Mesendoderm (in vitro differentiated cells): ENCODE measurements at regions not wholly inside any gene's neighbourhood (a gene's known extent, or its start where the extent isn't known, plus 50 kb on each side); places are given as distances from the start of the nearest gene placed in this dataset.

Experiments used
- DNase-seq: peaks from one replicate; pipeline ENCODE4 v3.0.0; 2013
- H2AK5ac ChIP-seq: 2 replicates; pipeline ENCODE4 v1.6.1; 2013; ENCODE audit warnings: low read length, inconsistent platforms
- H2BK120ac ChIP-seq: 2 replicates; pipeline ENCODE4 v1.6.1; 2013; ENCODE audit warnings: low read depth, mild to moderate bottlenecking, low read length, moderate library complexity, mixed read lengths
- H2BK15ac ChIP-seq: replicated peaks from 2 replicates; pipeline ENCODE4 v1.6.1; 2013; ENCODE audit warnings: low read depth, mild to moderate bottlenecking, moderate library complexity
- H2BK5ac ChIP-seq: 2 replicates; pipeline ENCODE4 v1.6.1; 2013; ENCODE audit warnings: low read length, inconsistent platforms
- H3K18ac ChIP-seq: 2 replicates; pipeline ENCODE4 v1.6.1; 2013; ENCODE audit warnings: mild to moderate bottlenecking, low read length, mixed read lengths
- H3K23ac ChIP-seq: one replicate; pipeline ENCODE4 v1.6.1; 2013; ENCODE audit warnings: low read length
- H3K27ac ChIP-seq: 2 replicates; pipeline ENCODE4 v1.5.1; 2013; ENCODE audit warnings: low read depth, mild to moderate bottlenecking, inconsistent platforms, low read length, moderate library complexity
- H3K27me3 ChIP-seq: 2 replicates; pipeline ENCODE4 v1.6.1; 2013; ENCODE audit warnings: low read length, control low read depth, mild to moderate bottlenecking, inconsistent platforms; ENCODE audit not compliant: insufficient read depth, poor library complexity
- H3K36me3 ChIP-seq: 2 replicates; pipeline ENCODE4 v1.6.1; 2013; ENCODE audit warnings: low read length, inconsistent platforms; ENCODE audit not compliant: control insufficient read depth, insufficient read depth
- H3K4ac ChIP-seq: one replicate; pipeline ENCODE4 v1.6.1; 2013; ENCODE audit warnings: low read depth, mild to moderate bottlenecking, low read length, moderate library complexity
- H3K4me1 ChIP-seq: 2 replicates; pipeline ENCODE4 v1.6.1; 2013; ENCODE audit warnings: low read depth, low read length, inconsistent platforms; ENCODE audit not compliant: control insufficient read depth
- H3K4me2 ChIP-seq: 2 replicates; pipeline ENCODE4 v1.6.1; 2013; ENCODE audit warnings: low read length
- H3K4me3 ChIP-seq: 2 replicates; pipeline ENCODE4 v1.5.1; 2013; ENCODE audit warnings: mild to moderate bottlenecking, low read length
- H3K56ac ChIP-seq: one replicate; pipeline ENCODE4 v1.6.1; 2013; ENCODE audit warnings: low read length
- H3K79me1 ChIP-seq: 2 replicates; pipeline ENCODE4 v1.6.1; 2013; ENCODE audit warnings: low read length, inconsistent platforms
- H3K79me2 ChIP-seq: 2 replicates; pipeline ENCODE4 v1.6.1; 2013; ENCODE audit warnings: mild to moderate bottlenecking, low read length; ENCODE audit not compliant: control insufficient read depth, insufficient read depth
- H3K9ac ChIP-seq: 2 replicates; pipeline ENCODE4 v1.6.1; 2013; ENCODE audit warnings: low read length, inconsistent platforms
- H4K5ac ChIP-seq: one replicate; pipeline ENCODE4 v1.6.1; 2013; ENCODE audit warnings: low read length
- H4K8ac ChIP-seq: one replicate; pipeline ENCODE4 v1.6.1; 2013; ENCODE audit warnings: low read depth, mild to moderate bottlenecking, control low read depth, low read length, moderate library complexity
- WGBS: extraction: QIAGEN DNeasy Blood & Tissue Kit; methylation state at CpG from one replicate; pipeline ENCODE4 v1.1.7; 2013; ENCODE audit warnings: low lambda C conversion rate, missing lambda C conversion rate; ENCODE audit not compliant: insufficient coverage; ENCODE audit errors: extremely low coverage; 5-methylcytosine and 5-hydroxymethylcytosine counted together

DNA sequence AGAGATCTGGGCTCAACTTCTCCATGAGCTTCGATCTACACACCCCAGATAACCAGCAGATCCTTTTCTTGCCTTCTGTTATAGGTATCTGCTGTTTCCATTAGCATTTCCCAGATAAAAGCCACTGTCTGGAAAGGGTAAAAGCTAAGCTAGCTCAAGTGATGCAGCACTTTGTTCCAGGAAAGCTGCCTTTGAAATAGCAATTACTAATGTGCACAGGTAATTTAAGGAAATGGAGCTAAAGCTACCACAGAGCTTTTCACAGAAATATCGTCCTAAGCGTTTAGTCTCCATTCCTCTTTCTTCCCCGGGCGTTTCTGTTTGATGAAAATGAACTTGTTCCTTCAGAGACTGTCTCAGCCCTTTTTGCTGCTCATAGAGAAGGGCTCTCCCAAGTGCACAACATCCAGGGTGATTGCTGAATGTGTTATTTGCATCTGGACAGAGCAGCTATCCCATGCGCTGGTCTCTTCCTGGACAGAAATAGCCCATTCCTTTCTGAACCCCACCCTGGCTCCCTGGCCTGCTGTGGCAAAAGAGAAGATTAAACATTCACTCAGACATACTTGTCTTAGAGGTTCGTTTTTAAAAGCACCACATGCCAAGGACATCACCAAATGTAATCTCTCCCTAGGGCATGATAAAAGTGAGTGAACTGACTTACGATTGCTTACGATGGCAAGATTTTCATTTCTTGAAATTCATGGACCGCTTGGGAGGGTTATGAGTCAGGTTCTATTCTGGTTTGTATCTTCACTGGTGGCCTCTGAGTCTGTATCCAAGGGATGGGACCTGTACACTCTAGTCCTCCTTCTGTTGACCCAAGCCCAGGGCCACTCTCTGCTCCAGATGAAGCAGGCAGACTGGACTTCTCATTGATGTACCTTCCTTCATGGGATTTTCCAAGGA is 429.1 kb upstream of the CDH4 start:
- Histone ChIP-seq H4K5ac (no peak overlapping the region), H3K79me2 (no peaks in the 10 kb centered on the region), H2BK15ac (no peak overlapping the region), H3K18ac (no peak overlapping the region), H3K4me3 (no peak overlapping the region), H3K4me1 (no peaks in the 10 kb centered on the region), H3K27me3 (no peaks in the 10 kb centered on the region), H3K36me3 (no peaks in the 10 kb centered on the region), H3K9ac (no peak overlapping the region), H3K4me2 (no peak overlapping the region), H3K56ac (no peak overlapping the region), H3K4ac (no peak overlapping the region), H2BK5ac (no peak overlapping the region), H3K27ac (no peak overlapping the region), H3K79me1 (no peaks in the 10 kb centered on the region), H2BK120ac (no peak overlapping the region), H4K8ac (no peak overlapping the region), H2AK5ac (no peak overlapping the region), H3K23ac (no peak overlapping the region)
- peak; percentile 33 for DNase-seq
- WGBS, result no CpG with 5 or more reads among the region's 10 CpGs

DNA sequence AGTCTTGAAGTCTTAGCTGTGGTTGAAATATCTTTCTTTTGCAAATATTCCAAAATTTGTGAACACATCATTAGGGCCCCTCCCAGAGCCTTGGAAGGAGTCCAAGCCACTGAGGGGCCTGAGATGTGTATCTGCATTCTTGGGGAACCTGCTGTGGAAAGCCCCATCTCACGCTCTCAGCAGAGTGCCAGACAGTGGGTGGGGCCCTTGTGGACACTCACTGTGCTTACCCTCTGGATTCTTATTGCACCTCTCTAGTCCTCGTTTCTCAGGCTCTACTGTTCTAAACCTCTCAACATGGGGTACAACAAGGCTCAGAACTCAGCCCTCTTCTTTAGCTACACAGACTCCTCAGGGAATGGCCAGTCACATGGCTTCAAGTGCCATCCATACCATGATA is 416.2 kb upstream of the CDH4 start:
- no peak overlapping the region for H3K4me2 ChIP-seq
- no peak overlapping the region for H3K4me3 ChIP-seq
- H3K4ac ChIP-seq, result peak overlapping the region; percentile 64
- H4K8ac ChIP-seq, result no peak overlapping the region
- no peak overlapping the region for H3K56ac ChIP-seq
- no peak overlapping the region for H2AK5ac ChIP-seq
- no peak overlapping the region for H2BK5ac ChIP-seq
- H3K27ac ChIP-seq, result no peak overlapping the region
- no peak for DNase-seq
- no peak overlapping the region for H2BK15ac ChIP-seq
- peaks cover 1% of the 10 kb centered on the region for H3K4me1 ChIP-seq
- H3K18ac ChIP-seq, result no peak overlapping the region
- no peak overlapping the region for H4K5ac ChIP-seq
- H3K23ac ChIP-seq, result no peak overlapping the region
- no peak overlapping the region for H2BK120ac ChIP-seq
- H3K36me3 ChIP-seq, result no peaks in the 10 kb centered on the region
- no peaks in the 10 kb centered on the region for H3K27me3 ChIP-seq
- H3K79me1 ChIP-seq, result no peaks in the 10 kb centered on the region
- H3K9ac ChIP-seq, result no peak overlapping the region
- no CpG with 5 or more reads among the region's 2 CpGs for WGBS
- H3K79me2 ChIP-seq, result no peaks in the 10 kb centered on the region

DNA sequence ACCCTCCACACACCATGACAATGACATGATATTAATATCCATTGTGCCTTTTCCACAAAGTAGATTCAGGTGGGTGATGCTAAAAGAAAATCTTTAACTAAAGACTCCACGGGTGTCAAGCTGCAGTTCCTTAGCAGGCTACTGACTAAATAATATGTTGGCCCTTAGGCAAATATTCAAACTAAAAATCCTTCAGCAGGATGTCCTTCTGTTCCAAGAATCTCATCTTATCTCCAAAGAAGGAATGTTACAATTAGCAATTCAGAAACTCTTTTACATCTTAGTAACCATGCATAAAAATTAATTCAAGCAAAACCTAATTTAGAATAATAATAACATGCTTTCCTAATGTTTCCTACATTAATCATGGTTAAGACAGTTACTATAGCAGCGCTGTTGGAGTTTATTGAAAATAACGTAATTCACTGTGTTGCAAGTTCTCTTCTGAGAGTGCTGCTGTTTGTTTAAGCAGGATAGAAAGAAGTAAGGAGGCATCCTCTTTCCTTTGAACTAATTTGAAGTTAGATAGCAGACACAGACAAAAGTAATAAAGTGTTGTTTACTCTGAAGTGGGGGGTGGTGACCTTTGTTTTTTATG is 414.8 kb upstream of the CDH4 start:
- Histone ChIP-seq H3K27ac (no peak overlapping the region), H2AK5ac (no peak overlapping the region), H3K4me1 (peaks cover 1% of the 10 kb centered on the region), H3K27me3 (no peaks in the 10 kb centered on the region), H3K23ac (no peak overlapping the region), H3K4ac (no peak overlapping the region), H3K79me2 (no peaks in the 10 kb centered on the region), H4K5ac (no peak overlapping the region), H3K18ac (no peak overlapping the region), H3K56ac (no peak overlapping the region), H2BK15ac (no peak overlapping the region), H3K79me1 (no peaks in the 10 kb centered on the region), H4K8ac (no peak overlapping the region), H2BK120ac (peak overlapping the region; percentile 55), H3K9ac (no peak overlapping the region), H2BK5ac (no peak overlapping the region), H3K4me2 (no peak overlapping the region), H3K4me3 (no peak overlapping the region), H3K36me3 (no peaks in the 10 kb centered on the region)
- DNase-seq, result no peak
- no CpG with 5 or more reads among the region's 3 CpGs for WGBS

GRCh38 chr20:60838297-60838696 is 413.8 kb upstream of the CDH4 start:
- peaks cover 1% of the 10 kb centered on the region for H3K4me1 ChIP-seq
- H3K23ac ChIP-seq, result no peak overlapping the region
- peak overlapping the region; percentile 52 for H3K18ac ChIP-seq
- H3K4me3 ChIP-seq, result no peak overlapping the region
- no peak overlapping the region for H4K8ac ChIP-seq
- H3K27ac ChIP-seq, result no peak overlapping the region
- H3K79me2 ChIP-seq, result no peaks in the 10 kb centered on the region
- H3K36me3 ChIP-seq, result no peaks in the 10 kb centered on the region
- H2AK5ac ChIP-seq, result no peak overlapping the region
- H3K56ac ChIP-seq, result no peak overlapping the region
- no peak overlapping the region for H2BK15ac ChIP-seq
- H3K9ac ChIP-seq, result no peak overlapping the region
- no CpG with 5 or more reads among the region's 3 CpGs for WGBS
- H4K5ac ChIP-seq, result no peak overlapping the region
- H3K4ac ChIP-seq, result no peak overlapping the region
- no peak overlapping the region for H2BK120ac ChIP-seq
- H2BK5ac ChIP-seq, result no peak overlapping the region
- DNase-seq, result no peak
- no peak overlapping the region for H3K4me2 ChIP-seq
- H3K79me1 ChIP-seq, result no peaks in the 10 kb centered on the region
- H3K27me3 ChIP-seq, result no peaks in the 10 kb centered on the region

- H3K9ac ChIP-seq, result no peak overlapping the region
- H3K79me2 ChIP-seq, result no peaks in the 10 kb centered on the region
- H3K4me1 ChIP-seq, result peaks cover 1% of the 10 kb centered on the region
- DNase-seq, result no peak
- no peak overlapping the region for H4K5ac ChIP-seq
- H3K27me3 ChIP-seq, result no peaks in the 10 kb centered on the region
- WGBS, result no CpG with 5 or more reads among the region's 3 CpGs
- no peaks in the 10 kb centered on the region for H3K79me1 ChIP-seq
- no peak overlapping the region for H3K4me3 ChIP-seq
- H4K8ac ChIP-seq, result no peak overlapping the region
- no peak overlapping the region for H3K56ac ChIP-seq
- no peak overlapping the region for H2BK120ac ChIP-seq
- no peaks in the 10 kb centered on the region for H3K36me3 ChIP-seq
- no peak overlapping the region for H3K18ac ChIP-seq
- H2BK15ac ChIP-seq, result no peak overlapping the region
- H2AK5ac ChIP-seq, result no peak overlapping the region
- H3K4ac ChIP-seq, result no peak overlapping the region
- H3K27ac ChIP-seq, result no peak overlapping the region
- no peak overlapping the region for H3K23ac ChIP-seq
- no peak overlapping the region for H3K4me2 ChIP-seq
- H2BK5ac ChIP-seq, result no peak overlapping the region
Observed at GRCh38 chr20:60840971-60841370, 411.1 kb upstream of the CDH4 start.
